ENCODE measurements at regions not wholly inside any gene's neighbourhood (a gene's known extent, or its start where the extent isn't known, plus 50 kb on each side); places are given as distances from the start of the nearest gene placed in this dataset.

- Histone ChIP-seq H3K14ac (replicated peaks; ENCODE audit: low read depth, low read length) (no peak overlapping the region), H3K9me1 (ENCODE audit: insufficient read depth, low read length) (no peaks in the 10 kb centered on the region), H2BK20ac (ENCODE audit: low read depth, low read length) (no peak overlapping the region), H3K9me3 (ENCODE audit: control insufficient read depth, insufficient read depth, low read length) (peaks cover 11% of the 10 kb centered on the region), H2AK5ac (ENCODE audit: low read depth, low read length) (no peak overlapping the region), H3K4me2 (ENCODE audit: low read depth, low read length) (no peak overlapping the region), H3K18ac (ENCODE audit: low read depth, low read length) (no peak overlapping the region), H3K4ac (ENCODE audit: low read depth, low read length) (no peak overlapping the region), H2AK9ac (replicated peaks; ENCODE audit: low read depth, low read length, poor library complexity) (no peak overlapping the region), H2AFZ (replicated peaks; ENCODE audit: low read length, poor library complexity) (no peak overlapping the region), H2BK5ac (ENCODE audit: low read depth, low read length, poor library complexity, severe bottlenecking) (no peak overlapping the region), H4K8ac (ENCODE audit: low read depth in 2 of 2, low read length in 2 of 2) (no peak overlapping the region), H3K9ac (ENCODE audit: low read depth, low read length) (no peak overlapping the region), H3K79me1 (ENCODE audit: low read depth in 1 of 2, low read length in 2 of 2) (no peaks in the 10 kb centered on the region), H2BK120ac (ENCODE audit: low read depth, low read length) (no peak overlapping the region), H4K91ac (ENCODE audit: insufficient read depth, low read depth, low read length) (no peak overlapping the region), H3K27ac (ENCODE audit: insufficient read depth, low read length) (no peak overlapping the region), H2BK15ac (ENCODE audit: low read depth, low read length) (no peak overlapping the region), H3K23ac (ENCODE audit: low read depth, low read length) (no peak overlapping the region), H4K5ac (ENCODE audit: low read depth, low read length) (no peak overlapping the region), H3K56ac (ENCODE audit: extremely low read depth, insufficient read depth, low read length) (no peak overlapping the region), H3K4me3 (ENCODE audit: insufficient read depth, low read depth, low read length) (no peak overlapping the region), H3K4me1 (ENCODE audit: control insufficient read depth, insufficient read depth, low read length) (no peaks in the 10 kb centered on the region), H4K20me1 (ENCODE audit: insufficient read depth, low read length) (no peaks in the 10 kb centered on the region), H3K36me3 (ENCODE audit: control insufficient read depth, insufficient read depth, low read length) (no peaks in the 10 kb centered on the region), H3K27me3 (ENCODE audit: control insufficient read depth, insufficient read depth, low read length) (no peaks in the 10 kb centered on the region)
- ATAC-seq (ENCODE audit: low read depth) (no peak), DNase-seq (no peak)
- no CpG with 5 or more reads among the region's 7 CpGs for WGBS, 2 experiments (ENCODE audit: extremely low coverage in 2 of 2, insufficient read length in 1 of 2)
- dilution Hi-C loops (cut with HindIII; ENCODE audit: low sequenced_read_pairs, unreplicated experiment) = no loop called here
- TF ChIP-seq ELK1 (IDR thresholded peaks at IDR 0.05; ENCODE audit: borderline replicate concordance, low read depth, low read length) = no peak
- TF ChIP-seq MAFK (IDR thresholded peaks at IDR 0.05; ENCODE audit: low read depth, low read length) = no peak
- no peak for TF ChIP-seq FOS (IDR thresholded peaks at IDR 0.05; ENCODE audit: low read depth, low read length)
- no peak for TF ChIP-seq RFX5 (IDR thresholded peaks at IDR 0.05; ENCODE audit: low read depth, low read length)
- TF ChIP-seq POLR2A (IDR thresholded peaks at IDR 0.05; ENCODE audit: low read depth, low read length) = no peak
- no peak for TF ChIP-seq CTCF (conservative IDR thresholded peaks at IDR 0.05; ENCODE audit: low read depth, low read length)
- no peak for TF ChIP-seq BHLHE40 (IDR thresholded peaks at IDR 0.05; ENCODE audit: low read depth, low read length)
- TF ChIP-seq RCOR1 (IDR thresholded peaks at IDR 0.05; ENCODE audit: insufficient replicate concordance, low read length) = no peak
- TF ChIP-seq NFE2L2 (IDR thresholded peaks at IDR 0.05; ENCODE audit: low read depth, low read length) = no peak
- no peak for TF ChIP-seq CEBPB (IDR thresholded peaks at IDR 0.05; ENCODE audit: low read depth, low read length)
- no peak for TF ChIP-seq MXI1 (IDR thresholded peaks at IDR 0.05; ENCODE audit: borderline replicate concordance, low read depth, low read length)
- no peak for TF ChIP-seq MAZ (IDR thresholded peaks at IDR 0.05; ENCODE audit: borderline replicate concordance, low read depth, low read length)
- TF ChIP-seq USF2 (IDR thresholded peaks at IDR 0.05; ENCODE audit: low read depth, low read length) = no peak
- TF ChIP-seq RAD21 (IDR thresholded peaks at IDR 0.05; ENCODE audit: low read length) = no peak
- POLR2A ChIA-PET (ENCODE audit: unreplicated experiment) = no interaction called here
- in situ Hi-C loops (cut with MboI; ENCODE audit: low sequenced_read_pairs) = no loop called here
- BruUV-seq (replicated peaks) = no TSS peak
- CTCF ChIA-PET = no interaction called here
- intact Hi-C loops (cut with micrococcal nuclease) = no loop called here
These were observed 178.2 kb downstream of the GBA3 start for GRCh38 chr4:22870847-22871449.
